GM21423 (cell line): ENCODE measurements at regions not wholly inside any gene's neighbourhood (a gene's known extent, or its start where the extent isn't known, plus 50 kb on each side); places are given as distances from the start of the nearest gene placed in this dataset.

Source experiments
- ATAC-seq: cut with Tn5 transposase; IDR thresholded peaks from one replicate; pipeline ENCODE4 v1.9.1; 2021; ENCODE audit warnings: mild to moderate bottlenecking, moderate library complexity; ENCODE audit not compliant: unreplicated experiment

DNA sequence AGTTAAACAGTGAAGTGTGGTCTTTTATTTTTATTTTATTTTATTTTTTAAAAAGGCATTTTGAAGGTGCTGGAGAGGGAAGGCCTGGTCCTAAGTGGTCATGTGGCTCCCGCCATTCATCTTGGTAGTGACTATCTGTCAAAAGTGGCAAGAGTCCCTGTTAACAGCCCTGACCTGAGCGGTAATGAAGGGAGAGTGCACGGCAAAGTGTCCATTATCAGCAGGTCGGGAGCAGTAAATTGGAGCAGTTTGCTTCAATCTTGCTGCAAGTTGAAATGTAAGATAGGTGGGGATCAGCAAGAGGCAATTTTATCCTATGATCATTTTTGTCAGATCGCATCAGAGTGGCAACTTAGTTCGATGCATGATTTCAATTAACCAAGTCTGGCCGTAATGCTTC is 227.4 kb upstream of the SP4 start:
- ATAC-seq = no peak

DNA sequence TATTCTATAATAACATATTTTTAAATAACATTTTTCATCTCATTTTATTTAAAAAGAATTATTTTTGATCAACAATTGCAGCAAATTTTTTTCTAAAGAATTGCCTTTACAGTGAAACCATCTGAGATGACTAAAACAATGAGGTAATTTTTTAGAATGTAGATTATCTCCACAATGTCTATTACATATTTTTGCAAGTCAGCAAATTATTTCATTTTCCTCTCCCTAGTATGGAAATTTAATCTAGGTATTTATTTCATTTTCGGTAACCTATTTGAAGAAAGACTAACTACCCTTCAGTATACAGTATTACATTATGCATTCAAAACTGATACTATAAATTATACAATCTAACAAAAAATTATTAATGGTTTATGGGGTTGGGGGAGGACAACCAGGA is 213.2 kb upstream of the SP4 start:
- ATAC-seq = no peak

DNA sequence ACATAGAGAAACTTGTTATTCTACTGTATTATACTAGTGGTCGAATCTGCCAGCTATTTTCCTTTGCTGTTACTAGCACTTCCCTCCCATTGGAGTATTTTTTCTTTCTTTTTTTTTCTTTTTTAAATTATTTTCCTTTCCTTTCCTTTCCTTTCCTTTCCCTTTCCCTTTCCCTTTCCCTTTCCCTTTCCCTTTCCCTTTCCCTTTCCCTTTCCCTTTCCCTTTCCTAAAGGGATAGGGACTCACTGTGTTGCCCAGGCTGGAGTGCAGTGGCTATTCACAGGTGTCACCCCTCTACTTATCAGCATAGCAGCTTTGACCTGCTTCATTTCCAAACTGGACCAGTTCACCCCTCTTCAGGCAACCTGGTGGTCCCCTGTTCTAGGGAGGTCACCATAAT is 212.6 kb upstream of the SP4 start:
- ATAC-seq = no peak

DNA sequence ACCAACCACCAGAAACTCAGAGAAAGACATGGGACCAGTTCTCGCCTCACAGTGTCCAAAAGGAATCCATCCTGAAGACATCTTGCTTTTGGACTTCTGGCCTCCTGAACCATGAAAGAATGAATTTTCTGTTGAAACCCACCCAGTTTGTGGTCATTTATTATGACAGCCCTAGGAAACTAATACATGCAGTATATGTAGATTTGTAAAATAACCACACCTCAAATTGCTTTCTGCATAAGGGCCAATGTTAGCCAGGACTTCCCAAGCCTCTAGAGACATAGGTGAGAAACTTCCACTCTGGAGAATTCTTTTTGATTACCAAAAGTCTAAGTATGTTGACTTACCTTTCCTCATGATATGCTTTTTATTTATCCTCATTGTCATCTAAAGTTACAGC is 210.5 kb upstream of the SP4 start:
- no peak for ATAC-seq

DNA sequence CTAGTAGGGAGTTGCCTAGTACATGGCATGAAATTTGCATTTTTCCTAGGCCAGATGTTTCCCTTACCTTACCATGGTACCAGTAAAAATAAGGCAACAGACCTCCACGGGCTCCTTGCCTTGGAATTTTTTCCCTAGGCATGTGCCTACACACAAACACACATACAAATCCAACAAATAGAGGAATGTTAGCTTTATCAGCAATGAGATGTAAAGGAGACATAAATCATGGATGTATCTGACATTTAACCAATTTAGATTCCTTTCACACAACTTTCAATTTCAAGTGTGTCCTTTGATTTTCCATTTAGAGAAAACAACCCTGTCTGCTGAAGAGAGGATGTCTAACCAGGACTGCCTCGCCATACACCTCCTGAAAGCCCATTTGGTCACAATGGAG is 209.7 kb upstream of the SP4 start:
- ATAC-seq = no peak

DNA sequence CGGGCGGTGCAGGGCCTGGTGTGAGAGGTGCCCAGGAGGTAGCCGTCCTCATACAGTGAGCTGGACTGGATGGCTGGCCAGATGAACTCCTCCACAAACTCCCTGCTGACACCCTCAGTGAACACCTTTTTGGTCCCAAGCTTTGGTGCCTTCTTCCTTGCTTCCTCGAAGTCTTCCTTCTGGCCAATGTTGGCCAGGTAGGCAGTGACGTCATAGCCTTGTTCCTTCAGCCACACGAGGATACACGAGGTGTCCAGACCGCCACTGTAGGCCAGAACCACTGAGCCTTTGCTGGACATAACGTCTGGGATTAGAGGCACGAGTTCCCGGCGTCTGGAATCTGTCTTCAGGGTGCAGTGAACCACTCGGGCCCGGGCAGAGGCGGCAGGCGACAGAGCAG is 206.8 kb upstream of the SP4 start:
- ATAC-seq = no peak

DNA sequence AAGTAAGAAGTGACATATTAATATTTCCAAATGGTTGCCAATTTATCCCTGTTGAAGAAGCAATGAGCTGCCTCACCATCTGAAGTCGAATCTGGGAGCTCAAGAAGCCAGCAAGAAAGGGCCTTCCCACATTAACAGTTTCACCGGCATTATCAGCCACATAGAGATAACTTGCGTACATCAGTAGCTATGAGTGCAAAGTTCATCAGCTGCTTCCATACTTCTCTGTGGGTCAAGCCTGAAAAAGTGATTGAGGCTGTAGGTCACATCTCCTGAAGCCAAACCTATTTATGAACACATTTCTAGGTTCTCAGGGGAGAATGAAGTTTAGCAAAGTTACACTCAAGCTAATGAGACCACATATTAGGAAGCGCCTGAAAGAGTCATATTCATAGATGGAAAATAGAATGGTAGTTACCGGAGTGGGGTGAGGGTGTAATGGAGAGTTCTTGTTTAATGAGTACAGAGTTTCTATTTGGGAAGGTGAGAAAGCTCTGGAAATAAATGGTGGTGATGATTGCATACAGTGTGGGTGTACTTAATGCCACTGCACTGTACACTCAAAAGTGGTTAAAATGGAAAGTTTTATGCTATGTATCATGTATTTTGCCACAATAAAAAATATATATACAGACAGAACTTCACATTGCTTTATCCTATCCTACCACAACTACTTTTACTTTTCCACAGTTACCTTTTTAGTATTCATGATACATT is 189.3 kb upstream of the SP4 start:
- no peak for ATAC-seq

DNA sequence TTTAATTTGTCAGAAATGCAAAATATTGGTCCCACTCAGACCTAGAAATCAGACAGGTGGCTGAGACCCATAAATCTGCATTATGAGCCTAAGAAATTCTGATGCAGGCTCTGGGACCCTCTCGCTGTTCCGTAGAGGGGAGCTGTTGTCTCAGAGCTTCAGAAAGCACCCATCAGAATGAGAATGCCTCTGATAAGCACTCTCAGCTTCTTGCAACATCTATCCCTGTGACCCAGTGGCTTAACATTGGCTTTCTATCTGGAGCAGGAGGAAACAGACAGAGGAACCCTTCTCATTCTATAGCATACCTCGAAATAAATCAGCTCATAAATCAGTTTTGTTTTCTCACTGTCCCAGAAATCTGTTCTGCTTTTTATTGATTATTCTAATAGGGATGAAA is 184.6 kb upstream of the SP4 start:
- ATAC-seq = no peak

DNA sequence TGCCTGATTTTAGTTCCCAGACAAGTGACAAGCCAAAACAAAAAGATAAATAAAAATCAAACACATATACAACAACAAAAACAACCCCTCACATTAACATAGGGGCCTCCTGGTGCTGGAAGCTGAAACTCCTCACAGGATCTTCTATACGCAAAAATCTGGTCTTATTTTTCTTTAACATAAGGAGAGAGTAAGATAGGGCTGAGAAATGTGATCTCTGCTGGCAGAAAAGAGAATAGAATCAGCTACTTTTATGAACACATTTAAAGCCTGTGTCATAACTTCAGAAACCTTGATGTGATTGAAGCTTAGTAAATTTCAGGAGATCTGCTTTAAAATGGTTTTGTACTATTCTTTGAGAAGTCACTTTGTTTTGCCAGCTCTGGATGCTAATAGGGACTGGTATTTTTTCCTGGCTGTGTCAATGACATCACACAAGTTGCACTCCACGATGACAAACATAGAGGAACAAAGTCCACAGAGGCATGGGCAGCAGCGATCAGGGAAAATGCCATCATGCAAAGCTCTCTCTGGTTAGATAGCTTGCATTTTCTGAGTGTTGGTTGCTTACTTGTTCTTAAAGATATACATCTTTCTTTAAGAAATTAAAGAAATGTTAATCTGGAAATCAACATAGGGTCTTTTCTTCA is 176.6 kb upstream of the SP4 start:
- no peak for ATAC-seq

DNA sequence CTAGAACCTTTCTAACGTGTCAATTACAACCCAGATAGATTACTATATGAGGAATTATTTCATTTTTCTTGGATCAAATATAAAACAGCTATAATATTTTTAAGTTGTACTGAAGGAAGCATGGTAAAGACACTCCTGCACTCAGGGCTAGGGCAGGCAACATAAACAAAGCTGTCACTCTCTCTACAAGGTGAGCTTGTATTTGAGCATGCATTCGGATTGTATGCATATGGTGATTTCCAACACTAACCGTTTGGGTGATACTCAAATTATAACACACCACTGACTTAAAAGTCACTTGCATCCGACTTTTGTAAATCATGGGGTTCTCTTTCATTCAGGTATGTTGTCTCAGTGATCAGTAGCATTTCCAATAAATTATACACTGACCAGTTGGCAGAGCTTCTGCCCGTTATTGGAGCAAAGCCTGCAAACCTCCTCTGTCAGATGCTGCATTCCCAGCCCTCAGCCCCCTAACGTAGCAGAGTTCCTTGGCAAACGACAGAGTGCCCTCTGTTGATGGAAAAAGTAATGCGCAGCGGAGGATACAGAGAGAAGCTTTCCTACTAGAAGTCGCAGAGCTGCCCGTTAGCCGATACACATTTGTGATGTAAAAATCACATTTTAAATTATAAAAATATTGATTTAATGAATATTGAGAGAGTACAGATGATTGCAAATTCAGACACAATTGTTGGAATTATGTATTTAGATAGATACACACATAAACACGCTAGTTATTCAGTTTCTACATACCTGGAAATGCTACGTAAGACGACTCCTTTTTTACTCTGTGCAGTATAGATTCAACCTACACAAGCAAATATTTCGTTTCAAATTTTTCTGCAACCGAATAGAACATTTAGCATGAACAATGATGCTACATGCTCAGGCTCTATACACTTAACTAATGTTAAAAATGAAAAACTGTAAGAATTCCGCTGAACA is 173.9 kb upstream of the SP4 start:
- no peak for ATAC-seq

DNA sequence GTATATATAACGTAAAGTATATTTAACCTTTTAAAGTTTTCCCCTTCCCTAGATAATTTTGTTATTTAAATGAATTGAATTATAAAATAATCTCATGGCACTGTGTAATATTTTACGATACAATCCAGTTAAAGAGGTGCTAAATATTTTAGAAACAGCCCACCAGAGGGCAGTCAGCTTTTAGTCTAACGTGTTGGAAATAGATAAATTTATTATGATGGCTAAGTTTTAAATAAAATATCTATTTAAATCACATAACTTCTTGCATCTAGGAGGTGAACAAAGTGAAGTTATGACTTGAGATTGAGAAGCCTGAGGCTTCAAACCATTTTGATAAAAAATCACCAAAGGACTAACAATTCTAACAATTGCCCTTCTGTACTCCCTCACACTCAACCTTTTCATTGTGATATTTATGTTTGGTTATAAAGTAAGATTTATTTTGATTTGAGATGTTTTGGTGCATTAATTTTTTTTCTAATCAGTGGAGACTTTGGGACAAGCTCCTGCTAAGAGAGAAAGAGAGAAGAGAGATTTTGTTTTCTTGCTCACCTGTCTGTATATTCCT is 171.5 kb upstream of the SP4 start:
- ATAC-seq = no peak

DNA sequence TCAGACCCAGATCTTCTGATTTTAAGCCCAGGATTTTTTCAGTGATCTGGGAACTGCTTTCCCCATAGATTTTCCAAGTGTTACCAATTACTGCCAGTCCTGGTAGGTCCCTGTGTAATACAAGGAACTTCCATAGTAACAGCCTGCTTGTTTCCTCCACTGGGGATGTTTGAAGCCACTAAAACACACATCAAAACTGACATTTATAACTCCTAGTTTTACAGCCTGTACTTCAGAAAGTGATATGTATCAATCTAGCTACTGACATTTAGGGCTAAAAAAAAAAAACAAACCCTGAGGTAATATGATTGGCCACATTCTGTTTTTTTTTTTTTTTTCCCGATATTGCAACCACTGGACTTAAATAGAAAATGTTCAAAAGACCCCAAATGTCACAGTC is 166.9 kb upstream of the SP4 start:
- ATAC-seq = no peak

DNA sequence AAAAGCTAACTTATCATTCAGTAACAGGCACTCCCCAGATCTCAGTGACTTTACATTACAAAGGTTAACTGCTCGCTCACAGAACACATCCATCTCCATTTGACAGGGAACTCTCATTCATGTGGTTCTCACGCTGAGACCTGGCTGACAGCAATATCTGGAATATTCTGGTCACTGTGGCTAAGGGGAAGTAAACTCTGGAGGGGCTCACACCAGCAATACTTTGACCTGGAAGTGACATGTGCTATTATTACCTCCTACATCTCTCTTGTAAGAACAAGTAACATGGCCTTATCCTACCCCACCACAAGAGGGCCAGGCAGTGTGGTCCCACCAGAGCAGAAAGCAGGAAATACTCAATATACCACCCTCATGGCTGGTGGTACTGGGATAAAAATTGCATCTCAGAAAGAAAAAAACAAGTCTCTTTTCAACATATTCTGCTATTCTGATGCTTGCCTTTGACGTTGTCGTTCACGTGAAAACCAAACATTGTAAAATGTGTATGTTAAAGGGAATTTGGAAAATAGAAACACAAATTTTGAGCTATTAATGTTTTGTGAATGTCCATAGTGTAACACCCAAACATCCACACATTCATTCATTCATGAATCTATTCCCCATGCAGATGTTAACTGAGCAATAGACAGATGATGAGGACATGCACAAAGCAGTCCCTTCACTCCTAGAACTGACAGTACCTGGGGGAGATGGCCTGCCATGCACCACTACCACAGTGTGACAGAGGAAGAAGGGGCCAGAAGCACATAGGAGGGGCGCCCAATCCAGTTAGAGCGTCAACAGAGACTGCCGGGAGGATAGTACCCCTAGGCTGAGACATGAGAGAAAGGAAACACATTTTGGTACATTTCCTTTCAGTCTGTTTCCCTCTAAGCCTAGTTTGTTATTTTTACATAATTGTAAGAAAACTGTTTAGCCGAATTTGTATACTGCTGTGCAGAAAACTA is 166.0 kb upstream of the SP4 start:
- peak; percentile 78 for ATAC-seq

DNA sequence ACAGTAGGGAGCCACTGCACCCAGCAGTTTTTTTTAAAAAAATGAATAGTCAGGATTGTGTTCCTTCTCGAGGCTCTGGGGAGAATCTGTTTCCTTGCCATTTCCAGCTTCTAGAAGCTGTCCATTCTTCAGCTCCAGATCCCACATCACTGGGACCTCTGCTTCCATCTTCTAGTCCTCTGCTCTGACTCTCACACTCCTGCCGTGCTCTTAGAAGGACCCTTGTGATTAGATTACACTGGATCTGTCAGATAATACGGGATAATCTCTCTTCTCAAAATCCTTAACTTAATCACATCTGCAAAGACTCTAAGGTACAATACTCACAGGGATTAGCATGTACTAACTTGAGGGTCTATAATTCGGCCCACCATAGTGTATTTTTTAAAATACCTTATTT is 158.9 kb upstream of the SP4 start:
- no peak for ATAC-seq

DNA sequence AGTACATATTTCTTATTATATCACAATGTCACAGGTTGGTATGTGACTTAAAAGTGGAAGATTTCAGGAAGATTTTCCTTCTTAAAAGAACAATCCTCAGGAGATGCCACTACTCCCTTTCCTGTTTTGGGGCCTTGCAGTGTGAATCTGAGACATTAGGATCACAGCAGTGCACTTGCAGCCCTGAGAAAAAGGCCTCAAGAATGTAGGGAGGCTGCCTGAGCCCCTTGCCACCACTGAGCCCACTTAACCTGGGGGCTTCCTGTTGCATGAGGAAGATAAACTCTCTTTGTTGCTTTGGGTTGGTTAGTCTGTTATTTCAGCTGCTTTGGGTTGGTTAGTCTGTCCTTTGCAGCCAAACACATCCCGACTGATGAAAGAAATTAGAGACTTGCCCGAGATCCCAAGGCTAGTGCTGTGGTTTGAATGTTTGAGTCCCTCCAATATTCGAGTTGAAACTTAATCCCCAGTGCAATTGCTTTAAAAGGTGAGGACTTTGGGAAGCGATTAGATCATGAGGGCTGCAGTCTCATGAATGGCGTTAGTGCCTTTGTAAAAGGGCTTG is 151.3 kb upstream of the SP4 start:
- ATAC-seq = no peak

DNA sequence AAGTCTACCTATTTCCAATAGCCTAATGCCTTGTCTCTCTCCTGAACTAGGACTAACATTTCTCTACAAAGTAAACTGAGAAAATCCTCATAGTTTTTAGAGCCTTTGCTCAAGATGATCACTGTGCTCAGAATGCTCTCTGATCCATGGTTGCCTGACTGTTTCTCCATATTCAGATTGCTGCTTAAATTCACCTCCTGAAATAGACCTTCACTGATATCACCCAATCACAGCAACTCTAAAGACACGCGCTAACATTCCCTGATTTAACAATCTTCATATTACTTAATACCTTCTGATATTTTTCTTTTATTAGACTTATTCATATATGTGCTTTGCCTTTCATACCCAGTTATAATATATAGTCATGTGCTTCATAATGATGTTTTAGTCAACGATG is 148.9 kb upstream of the SP4 start:
- ATAC-seq = no peak

DNA sequence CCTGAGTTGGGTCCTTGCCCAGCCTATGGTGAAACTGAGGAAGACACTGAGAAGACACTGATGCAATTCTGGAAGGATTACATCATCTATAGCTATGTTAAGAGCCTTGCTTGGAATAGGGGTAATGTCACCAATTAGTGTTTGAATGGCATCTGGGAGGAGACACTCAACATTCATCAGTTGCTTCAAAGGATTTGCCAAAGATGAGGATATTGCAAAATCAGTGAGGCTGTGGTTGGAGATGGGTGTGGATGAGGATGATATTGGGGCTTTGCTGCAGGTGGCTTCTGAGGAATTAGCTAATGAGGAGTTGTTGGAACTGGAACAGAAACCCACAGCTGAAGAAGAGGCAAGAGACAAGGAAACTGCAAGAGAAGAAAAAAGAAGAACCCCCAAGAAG is 146.7 kb upstream of the SP4 start:
- no peak for ATAC-seq

DNA sequence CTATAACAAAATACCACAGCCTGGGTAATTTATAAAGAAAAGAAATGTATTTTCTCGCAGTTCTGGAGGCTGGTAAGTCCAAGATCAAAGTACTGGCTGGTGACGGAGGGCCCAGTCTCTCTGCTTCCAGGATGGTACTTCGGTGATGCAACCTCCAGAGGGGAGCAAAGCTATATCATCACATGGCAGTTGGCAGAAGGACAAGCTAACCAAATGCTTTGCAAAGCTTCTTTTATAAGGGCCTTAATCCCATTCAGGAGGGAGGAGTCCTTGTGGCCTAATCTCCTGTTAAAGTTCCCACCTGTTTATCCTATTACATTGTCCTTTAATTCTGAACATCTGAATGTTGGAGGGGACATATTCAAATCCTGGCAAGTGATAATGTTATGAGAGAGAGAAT is 134.1 kb upstream of the SP4 start:
- ATAC-seq = no peak

DNA sequence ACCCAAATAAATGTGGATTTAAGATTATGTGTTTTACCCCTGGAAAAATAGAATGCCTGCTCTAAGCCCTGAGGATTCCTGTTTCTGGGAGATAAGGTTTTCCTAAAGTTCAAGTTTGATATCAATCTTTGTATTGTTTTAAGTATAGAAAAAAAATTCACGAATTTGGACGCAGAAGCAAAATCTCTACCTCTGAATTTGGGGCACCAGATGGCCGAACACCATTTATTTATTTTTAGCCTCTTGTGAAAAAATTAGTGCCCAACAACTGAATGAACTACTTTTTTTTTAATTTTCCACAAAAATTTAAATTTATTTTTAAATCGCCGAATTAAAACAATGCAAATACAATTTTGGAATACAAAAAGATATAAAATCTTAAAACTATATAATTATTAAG is 128.1 kb upstream of the SP4 start:
- no peak for ATAC-seq

DNA sequence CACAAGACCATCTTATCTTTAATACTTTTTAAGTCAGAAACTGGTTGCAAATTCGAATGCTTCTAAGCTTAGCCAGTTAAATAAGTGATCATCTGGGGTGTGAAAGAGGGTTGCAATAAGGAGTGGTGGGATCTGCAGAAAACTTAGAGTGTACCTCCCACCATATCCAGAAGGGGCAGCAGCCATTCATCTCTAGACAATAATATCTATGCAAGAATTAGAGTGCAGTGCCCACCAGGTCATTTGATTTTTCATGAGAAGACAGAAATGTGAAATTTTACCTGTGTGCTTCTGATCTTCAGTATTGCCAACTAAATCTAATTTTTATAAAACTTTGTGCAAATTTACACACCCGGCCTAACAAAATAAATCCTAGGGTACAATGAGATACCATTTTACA is 127.2 kb upstream of the SP4 start:
- no peak for ATAC-seq
